Prostate gland (tissue), 2 donors: ENCODE measurements at regions not wholly inside any gene's neighbourhood (a gene's known extent, or its start where the extent isn't known, plus 50 kb on each side); places are given as distances from the start of the nearest gene placed in this dataset.

Experiments
- POLR2AphosphoS5 ChIP-seq: sonication (generic); formaldehyde crosslinking; IDR thresholded peaks from one replicate; pipeline ENCODE4 v1.6.1; 2017; ENCODE audit warnings: antibody characterized with exemption
- TF ChIP-seq, protein P1 (sequence below), 4 experiments: fragments of 200-600 bp in 2 of 4; fragments of 450-650 bp in 2 of 4; sonication (generic) in 2 of 4; IDR thresholded peaks; 1 replicate in 3 of 4; 2 replicates in 1 of 4; pipeline ENCODE4 v1.5.1; 2016 to 2019; ENCODE audit warnings: antibody characterized with exemption in 4 of 4, mild to moderate bottlenecking in 2 of 4, moderate library complexity in 2 of 4

GRCh38 chr3:102687851-102688555, 253.2 kb downstream of the ZPLD1 start:
- no peak for TF ChIP-seq POLR2AphosphoS5
- TF ChIP-seq, protein P1, sequence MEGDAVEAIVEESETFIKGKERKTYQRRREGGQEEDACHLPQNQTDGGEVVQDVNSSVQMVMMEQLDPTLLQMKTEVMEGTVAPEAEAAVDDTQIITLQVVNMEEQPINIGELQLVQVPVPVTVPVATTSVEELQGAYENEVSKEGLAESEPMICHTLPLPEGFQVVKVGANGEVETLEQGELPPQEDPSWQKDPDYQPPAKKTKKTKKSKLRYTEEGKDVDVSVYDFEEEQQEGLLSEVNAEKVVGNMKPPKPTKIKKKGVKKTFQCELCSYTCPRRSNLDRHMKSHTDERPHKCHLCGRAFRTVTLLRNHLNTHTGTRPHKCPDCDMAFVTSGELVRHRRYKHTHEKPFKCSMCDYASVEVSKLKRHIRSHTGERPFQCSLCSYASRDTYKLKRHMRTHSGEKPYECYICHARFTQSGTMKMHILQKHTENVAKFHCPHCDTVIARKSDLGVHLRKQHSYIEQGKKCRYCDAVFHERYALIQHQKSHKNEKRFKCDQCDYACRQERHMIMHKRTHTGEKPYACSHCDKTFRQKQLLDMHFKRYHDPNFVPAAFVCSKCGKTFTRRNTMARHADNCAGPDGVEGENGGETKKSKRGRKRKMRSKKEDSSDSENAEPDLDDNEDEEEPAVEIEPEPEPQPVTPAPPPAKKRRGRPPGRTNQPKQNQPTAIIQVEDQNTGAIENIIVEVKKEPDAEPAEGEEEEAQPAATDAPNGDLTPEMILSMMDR (IDR thresholded peaks at IDR 0.05), result no peak
